ENCODE measurements at regions not wholly inside any gene's neighbourhood (a gene's known extent, or its start where the extent isn't known, plus 50 kb on each side); places are given as distances from the start of the nearest gene placed in this dataset.

- TF ChIP-seq CTCF (conservative IDR thresholded peaks at IDR 0.05; ENCODE audit: low read length): no peak
- TF ChIP-seq EZH2phosphoT487 (IDR thresholded peaks at IDR 0.05; ENCODE audit: borderline replicate concordance, low read depth, low read length): no peak
Measured at GRCh38 chr2:10518470-10519393, 70.6 kb upstream of the ODC1 start.

Data from OCI-LY7 (cell line).